Peyer's patch (tissue), 4 donors: ENCODE measurements at regions not wholly inside any gene's neighbourhood (a gene's known extent, or its start where the extent isn't known, plus 50 kb on each side); places are given as distances from the start of the nearest gene placed in this dataset.

Source experiments
- DNase-seq, 3 donors: peaks; one replicate each; pipeline ENCODE4 v3.0.0-alpha.2; 2017 to 2019
- H3K27ac ChIP-seq, 4 donors: fragments of 200-600 bp; sonication (generic); one replicate each; pipeline ENCODE4 v1.5.1; 2016 to 2019
- H3K27me3 ChIP-seq, 2 donors: fragments of 200-600 bp; sonication (generic); one replicate each; pipeline ENCODE4 v1.5.1; 2019
- H3K36me3 ChIP-seq, 3 donors: fragments of 200-600 bp; sonication (generic); one replicate each; pipeline ENCODE4 v1.5.1; 2016 to 2019
- H3K4me1 ChIP-seq, 4 donors: fragments of 200-600 bp; sonication (generic); one replicate each; pipeline ENCODE4 v1.5.1; 2016 to 2019
- H3K4me3 ChIP-seq, 4 donors: fragments of 200-600 bp; sonication (generic); 1 replicate in 3 of 4; 2 replicates in 1 of 4; pipeline ENCODE4 v1.5.1; 2016 to 2019; ENCODE audit warnings: mild to moderate bottlenecking in 1 of 4
- H3K9me3 ChIP-seq, 4 donors: fragments of 200-600 bp; sonication (generic); one replicate each; pipeline ENCODE4 v1.5.1; 2016 to 2019; ENCODE audit warnings: mild to moderate bottlenecking in 1 of 4
- CTCF ChIP-seq, 6 experiments: fragments of 450-650 bp in 4 of 6; fragments of 200-600 bp in 2 of 6; sonication (generic) in 1 of 6; IDR thresholded peaks; one replicate each; pipeline ENCODE4 v1.5.1; 2017 to 2019; ENCODE audit warnings: antibody characterized with exemption in 6 of 6, mild to moderate bottlenecking in 3 of 6, moderate library complexity in 1 of 6
- POLR2A ChIP-seq, 2 donors: fragments of 450-650 bp; IDR thresholded peaks; one replicate each; pipeline ENCODE4 v1.5.1; 2017; ENCODE audit warnings: antibody characterized with exemption in 2 of 2, mild to moderate bottlenecking in 2 of 2, moderate library complexity in 2 of 2

- Histone ChIP-seq H3K4me3 (no peak overlapping the region), H3K9me3 (no peaks in the 10 kb centered on the region), H3K36me3 (no peaks in the 10 kb centered on the region), H3K27ac (no peak overlapping the region), H3K4me1 (no peaks in the 10 kb centered on the region), H3K27me3 (no peaks in the 10 kb centered on the region)
- DNase-seq: no peak
- TF ChIP-seq POLR2A (IDR thresholded peaks at IDR 0.05): no peak
- TF ChIP-seq CTCF (IDR thresholded peaks at IDR 0.05): no peak
Measured at GRCh38 chr22:49620003-49620556, 207.6 kb downstream of the BRD1 start.

- Histone ChIP-seq H3K27ac (no peak overlapping the region), H3K36me3 (no peaks in the 10 kb centered on the region), H3K4me3 (no peak overlapping the region), H3K9me3 (no peaks in the 10 kb centered on the region), H3K4me1 (no peaks in the 10 kb centered on the region), H3K27me3 (no peaks in the 10 kb centered on the region)
- DNase-seq: no peak
- TF ChIP-seq POLR2A (IDR thresholded peaks at IDR 0.05) (no peak), CTCF (IDR thresholded peaks at IDR 0.05) (no peak)
Measured at GRCh38 chr22:49619301-49619700, 208.4 kb downstream of the BRD1 start.

- H3K27me3 ChIP-seq: no peaks in the 10 kb centered on the region
- no peaks in the 10 kb centered on the region for H3K9me3 ChIP-seq
- H3K36me3 ChIP-seq: no peaks in the 10 kb centered on the region
- H3K27ac ChIP-seq: no peak overlapping the region
- no peaks in the 10 kb centered on the region for H3K4me1 ChIP-seq
- TF ChIP-seq POLR2A (IDR thresholded peaks at IDR 0.05) (no peak), CTCF (IDR thresholded peaks at IDR 0.05) (no peak)
- H3K4me3 ChIP-seq: no peak overlapping the region
- DNase-seq: no peak
Measured at GRCh38 chr22:49618677-49618953, 209.1 kb downstream of the BRD1 start.

GRCh38 chr22:49617866-49618676 is 209.6 kb downstream of the BRD1 start:
- TF ChIP-seq CTCF (IDR thresholded peaks at IDR 0.05): no peak
- no peak for TF ChIP-seq POLR2A (IDR thresholded peaks at IDR 0.05)
- H3K4me3 ChIP-seq: no peak overlapping the region
- no peak for DNase-seq

GRCh38 chr22:49617264-49617663 is 210.4 kb downstream of the BRD1 start:
- H3K27ac ChIP-seq: no peak overlapping the region
- no peaks in the 10 kb centered on the region for H3K36me3 ChIP-seq
- TF ChIP-seq CTCF (IDR thresholded peaks at IDR 0.05): no peak
- no peak for TF ChIP-seq POLR2A (IDR thresholded peaks at IDR 0.05)
- H3K27me3 ChIP-seq: no peaks in the 10 kb centered on the region
- no peak for DNase-seq
- H3K4me3 ChIP-seq: no peak overlapping the region
- H3K4me1 ChIP-seq: no peaks in the 10 kb centered on the region
- no peaks in the 10 kb centered on the region for H3K9me3 ChIP-seq

More at GRCh38 chr22:49617866-49618676, 209.6 kb downstream of the BRD1 start:
- Histone ChIP-seq H3K27me3 (no peaks in the 10 kb centered on the region), H3K9me3 (no peaks in the 10 kb centered on the region), H3K4me1 (no peaks in the 10 kb centered on the region), H3K27ac (no peak overlapping the region), H3K36me3 (no peaks in the 10 kb centered on the region)
